ENCODE measurements at regions not wholly inside any gene's neighbourhood (a gene's known extent, or its start where the extent isn't known, plus 50 kb on each side); places are given as distances from the start of the nearest gene placed in this dataset.

DNA sequence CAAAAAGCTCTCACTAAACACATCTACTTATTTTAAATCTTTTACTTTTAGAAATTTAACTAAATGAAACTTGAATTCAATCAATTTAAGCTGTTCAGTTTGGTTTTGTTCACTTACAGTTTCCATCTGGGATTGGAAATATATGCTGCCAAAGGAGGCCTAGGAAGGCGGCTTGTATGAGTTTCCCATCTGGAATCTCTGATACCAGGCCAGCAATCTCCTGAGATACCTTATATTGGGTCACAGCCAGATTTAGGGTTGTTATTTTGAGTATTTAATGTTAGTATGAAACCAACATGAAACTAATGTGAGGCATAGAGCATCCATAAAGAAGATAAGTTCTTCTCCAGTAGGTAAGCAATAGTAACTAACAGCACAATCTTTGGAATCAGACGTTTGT lies 94.6 kb downstream of the GMNC start:
- H3K4me1 ChIP-seq (ENCODE audit: low read depth, poor library complexity, severe bottlenecking), result no peaks in the 10 kb centered on the region
- no peaks in the 10 kb centered on the region for H3K36me3 ChIP-seq (ENCODE audit: insufficient read depth)
- no peak for TF ChIP-seq CTCF (conservative IDR thresholded peaks at IDR 0.05; ENCODE audit: low read depth, low read length)
- no peak overlapping the region for H2AFZ ChIP-seq (ENCODE audit: low read depth)
- H3K4me3 ChIP-seq (IDR thresholded peaks at IDR 0.05; ENCODE audit: insufficient read depth, low read depth, low read length), result no peak overlapping the region
- no peak overlapping the region for H3K9ac ChIP-seq
- H3K27me3 ChIP-seq (ENCODE audit: insufficient read depth, low read depth), result no peaks in the 10 kb centered on the region
- H3K79me2 ChIP-seq (ENCODE audit: insufficient read depth, low read depth), result no peaks in the 10 kb centered on the region
- H3K4me2 ChIP-seq, result no peak overlapping the region
- no peaks in the 10 kb centered on the region for H4K20me1 ChIP-seq (ENCODE audit: insufficient read depth)
- H3K27ac ChIP-seq, result no peak overlapping the region

DNA sequence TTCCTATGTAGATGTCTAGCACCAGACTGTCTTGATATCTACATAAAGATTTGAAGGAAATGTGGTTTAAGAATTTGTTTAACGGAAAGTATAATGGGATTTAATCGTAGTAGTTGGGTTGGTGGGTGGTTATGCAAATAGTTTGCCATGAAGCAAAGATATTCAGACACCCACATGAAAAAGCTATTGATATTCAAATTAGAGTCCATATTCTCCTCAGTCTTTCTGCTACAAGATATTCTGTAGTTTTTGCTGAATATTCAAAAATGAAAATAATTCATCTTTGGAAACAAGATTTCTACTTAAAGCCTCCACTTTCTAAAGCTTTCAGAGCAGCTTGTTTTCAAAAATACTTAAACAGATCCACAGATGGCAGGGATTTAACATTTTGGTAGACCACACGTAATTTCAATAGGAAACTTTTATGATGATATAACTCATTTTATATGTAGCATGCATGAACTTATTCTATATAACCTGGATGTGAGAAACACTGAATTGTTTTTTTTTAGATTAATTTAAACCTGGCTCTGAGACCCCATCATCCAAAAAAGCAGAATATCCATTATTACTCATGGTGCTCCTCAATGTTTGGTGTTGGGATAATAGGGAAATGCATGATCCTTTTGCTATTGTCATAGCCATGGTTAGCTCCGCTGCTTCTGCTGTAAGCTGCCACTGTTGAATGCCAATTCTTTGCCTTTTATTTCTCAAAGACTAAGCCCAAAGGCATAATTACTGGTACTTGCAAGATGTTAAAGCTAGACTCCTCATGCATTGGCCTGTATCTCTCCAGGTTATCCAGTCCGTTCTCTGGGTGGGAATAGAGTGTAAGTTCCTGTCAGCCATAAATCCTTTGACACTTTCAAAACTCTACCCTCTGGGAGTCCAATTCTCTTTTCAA lies 98.0 kb downstream of the GMNC start:
- Histone ChIP-seq H3K4me2 (no peak overlapping the region), H3K4me3 (IDR thresholded peaks at IDR 0.05; ENCODE audit: insufficient read depth, low read depth, low read length) (no peak overlapping the region)

DNA sequence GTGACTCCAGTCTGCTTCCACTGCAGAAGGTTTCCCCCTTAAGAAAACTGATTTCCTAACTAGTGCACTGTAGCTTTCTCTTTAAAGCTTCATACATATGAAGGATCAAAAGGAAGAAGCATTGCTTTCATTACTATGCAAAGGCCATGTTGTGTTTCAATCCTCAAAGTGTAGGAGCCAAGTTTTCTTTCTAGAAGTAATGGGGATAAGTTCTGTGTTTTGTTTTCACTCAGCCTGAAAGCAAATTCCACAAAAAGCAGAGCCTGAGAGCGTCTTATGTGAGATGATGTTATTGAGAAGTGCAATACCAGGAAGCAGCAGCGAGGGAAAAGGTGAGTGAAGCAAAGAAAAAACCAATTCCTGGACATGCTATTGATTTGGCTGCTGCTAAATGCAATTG lies 99.7 kb downstream of the GMNC start:
- TF ChIP-seq CTCF (conservative IDR thresholded peaks at IDR 0.05; ENCODE audit: low read depth, low read length), result no peak
- Histone ChIP-seq H3K4me1 (ENCODE audit: low read depth, poor library complexity, severe bottlenecking) (no peaks in the 10 kb centered on the region), H3K9ac (no peak overlapping the region), H3K27me3 (ENCODE audit: insufficient read depth, low read depth) (no peaks in the 10 kb centered on the region), H4K20me1 (ENCODE audit: insufficient read depth) (no peaks in the 10 kb centered on the region), H3K36me3 (ENCODE audit: insufficient read depth) (no peaks in the 10 kb centered on the region), H3K27ac (no peak overlapping the region), H3K4me3 (IDR thresholded peaks at IDR 0.05; ENCODE audit: insufficient read depth, low read depth, low read length) (no peak overlapping the region), H2AFZ (ENCODE audit: low read depth) (no peak overlapping the region), H3K4me2 (no peak overlapping the region), H3K79me2 (ENCODE audit: insufficient read depth, low read depth) (no peaks in the 10 kb centered on the region)

More for the DNA sequence above, 98.0 kb downstream of the GMNC start:
- Histone ChIP-seq H2AFZ (ENCODE audit: low read depth) (no peak overlapping the region), H3K9ac (no peak overlapping the region), H3K27me3 (ENCODE audit: insufficient read depth, low read depth) (no peaks in the 10 kb centered on the region), H3K4me1 (ENCODE audit: low read depth, poor library complexity, severe bottlenecking) (no peaks in the 10 kb centered on the region), H4K20me1 (ENCODE audit: insufficient read depth) (no peaks in the 10 kb centered on the region), H3K79me2 (ENCODE audit: insufficient read depth, low read depth) (no peaks in the 10 kb centered on the region), H3K27ac (no peak overlapping the region), H3K36me3 (ENCODE audit: insufficient read depth) (no peaks in the 10 kb centered on the region)
- TF ChIP-seq CTCF (conservative IDR thresholded peaks at IDR 0.05; ENCODE audit: low read depth, low read length), result no peak

DNA sequence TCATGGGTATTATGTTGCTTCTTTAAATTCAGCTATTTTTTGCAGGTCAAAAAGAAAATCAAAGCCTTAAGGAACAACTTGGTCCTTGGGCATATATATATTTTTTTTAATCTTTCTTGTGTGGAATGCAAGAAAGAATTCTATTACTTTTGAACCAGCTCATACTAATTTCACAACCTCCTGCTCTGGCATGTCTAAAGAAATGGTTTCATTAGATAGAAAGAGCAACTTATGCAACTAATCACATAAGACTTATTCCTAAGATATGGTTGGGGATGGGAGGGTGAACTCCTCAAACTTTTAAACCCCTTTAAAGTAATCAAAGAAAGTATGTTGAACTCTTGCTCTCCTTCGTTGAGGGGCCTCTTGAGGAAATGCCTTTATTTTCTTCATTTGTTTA lies 114.9 kb downstream of the GMNC start:
- Histone ChIP-seq H2AFZ (ENCODE audit: low read depth) (no peak overlapping the region), H3K27me3 (ENCODE audit: insufficient read depth, low read depth) (no peaks in the 10 kb centered on the region), H3K27ac (no peak overlapping the region), H4K20me1 (ENCODE audit: insufficient read depth) (no peaks in the 10 kb centered on the region), H3K9ac (no peak overlapping the region), H3K79me2 (ENCODE audit: insufficient read depth, low read depth) (no peaks in the 10 kb centered on the region), H3K36me3 (ENCODE audit: insufficient read depth) (no peaks in the 10 kb centered on the region), H3K4me2 (no peak overlapping the region), H3K4me3 (IDR thresholded peaks at IDR 0.05; ENCODE audit: insufficient read depth, low read depth, low read length) (no peak overlapping the region), H3K4me1 (ENCODE audit: low read depth, poor library complexity, severe bottlenecking) (no peaks in the 10 kb centered on the region)
- no peak for TF ChIP-seq CTCF (conservative IDR thresholded peaks at IDR 0.05; ENCODE audit: low read depth, low read length)
